IMR-90 (cell line): ENCODE measurements at regions not wholly inside any gene's neighbourhood (a gene's known extent, or its start where the extent isn't known, plus 50 kb on each side); places are given as distances from the start of the nearest gene placed in this dataset.
A peak's percentile ranks its signal among the peaks of the same experiment; 100 is the strongest.

Source experiments
- ATAC-seq: fragments of 200-7000 bp; cut with Tn5 transposase; 2 replicates; pipeline ENCODE4 v1.9.1; 2020; ENCODE audit warnings: low read depth, mild to moderate bottlenecking, moderate library complexity
- BruUV-seq: library from RNA; stranded (reverse); fragments of 400-500 nt; replicated peaks from 2 replicates; lab custom pipeline; 2021; lab: Mats Ljungman, UMichigan
- CTCF ChIA-PET: fragments of 300-600 bp; formaldehyde crosslinking; extraction: SDS; loops from one replicate; lab custom pipeline; 2021; ENCODE audit warnings: antibody characterized with exemption; lab: Yijun Ruan, JAX
- POLR2A ChIA-PET: fragments of 300-600 bp; sonication (Branson Sonifier 250); formaldehyde crosslinking; loops from one replicate; lab custom pipeline; 2022; ENCODE audit warnings: antibody characterized with exemption; ENCODE audit not compliant: unreplicated experiment; lab: Charles Lee
- DNase-seq: peaks from one replicate; pipeline ENCODE4 v3.0.0; 2013
- H2AFZ ChIP-seq: replicated peaks from 2 replicates; pipeline ENCODE3; 2013; ENCODE audit warnings: low read length, mild to moderate bottlenecking; ENCODE audit not compliant: poor library complexity
- H2AK5ac ChIP-seq: 2 replicates; pipeline ENCODE4 v1.6.1; 2013; ENCODE audit warnings: low read depth, low read length, inconsistent platforms
- H2AK9ac ChIP-seq: replicated peaks from 2 replicates; pipeline ENCODE3; 2013; ENCODE audit warnings: mild to moderate bottlenecking, low read depth, low read length, moderate library complexity; ENCODE audit not compliant: poor library complexity
- H2BK120ac ChIP-seq: 2 replicates; pipeline ENCODE4 v1.6.1; 2013; ENCODE audit warnings: low read depth, low read length, inconsistent platforms
- H2BK15ac ChIP-seq: 3 replicates; pipeline ENCODE4 v1.6.1; 2013; ENCODE audit warnings: low read depth, low read length, inconsistent platforms
- H2BK20ac ChIP-seq: 2 replicates; pipeline ENCODE4 v1.6.1; 2013; ENCODE audit warnings: low read depth, mild to moderate bottlenecking, inconsistent platforms, low read length, moderate library complexity
- H2BK5ac ChIP-seq: 2 replicates; pipeline ENCODE4 v1.6.1; 2013; ENCODE audit warnings: mild to moderate bottlenecking, low read depth, low read length, inconsistent platforms; ENCODE audit not compliant: poor library complexity, severe bottlenecking
- H3K14ac ChIP-seq: replicated peaks from 2 replicates; pipeline ENCODE4 v1.6.1; 2013; ENCODE audit warnings: low read depth, low read length, inconsistent platforms
- H3K18ac ChIP-seq: 2 replicates; pipeline ENCODE4 v1.6.1; 2013; ENCODE audit warnings: low read depth, low read length, control low read depth
- H3K23ac ChIP-seq: 2 replicates; pipeline ENCODE4 v1.6.1; 2013; ENCODE audit warnings: low read depth, low read length, inconsistent platforms
- H3K27ac ChIP-seq: 2 replicates; pipeline ENCODE4 v1.5.1; 2013; ENCODE audit warnings: mild to moderate bottlenecking, control low read depth, low read length; ENCODE audit not compliant: insufficient read depth
- H3K27me3 ChIP-seq: 2 replicates; pipeline ENCODE4 v1.6.1; 2013; ENCODE audit warnings: low read length; ENCODE audit not compliant: control insufficient read depth, insufficient read depth
- H3K36me3 ChIP-seq: 2 replicates; pipeline ENCODE4 v1.6.1; 2013; ENCODE audit warnings: low read length, mixed read lengths; ENCODE audit not compliant: control insufficient read depth, insufficient read depth
- H3K4ac ChIP-seq: 2 replicates; pipeline ENCODE4 v1.6.1; 2013; ENCODE audit warnings: low read depth, low read length, inconsistent platforms
- H3K4me1 ChIP-seq: 2 replicates; pipeline ENCODE4 v1.6.1; 2013; ENCODE audit warnings: low read length, mixed read lengths; ENCODE audit not compliant: control insufficient read depth, insufficient read depth
- H3K4me2 ChIP-seq: 2 replicates; pipeline ENCODE4 v1.6.1; 2013; ENCODE audit warnings: low read depth, mild to moderate bottlenecking, control low read depth, low read length, moderate library complexity
- H3K4me3 ChIP-seq: 2 replicates; pipeline ENCODE4 v1.5.1; 2013; ENCODE audit warnings: low read depth, mild to moderate bottlenecking, control low read depth, low read length, moderate library complexity; ENCODE audit not compliant: insufficient read depth
- H3K56ac ChIP-seq: 2 replicates; pipeline ENCODE4 v1.6.1; 2013; ENCODE audit warnings: low read length, inconsistent platforms; ENCODE audit not compliant: insufficient read depth; ENCODE audit errors: extremely low read depth
- H3K79me1 ChIP-seq, 2 experiments: 2 replicates each; pipeline ENCODE4 v1.6.1; 2013; ENCODE audit warnings: low read length in 2 of 2, inconsistent platforms in 1 of 2, low read depth in 1 of 2
- H3K9ac ChIP-seq: 2 replicates; pipeline ENCODE4 v1.6.1; 2013; ENCODE audit warnings: low read depth, low read length, control low read depth
- H3K9me1 ChIP-seq: 2 replicates; pipeline ENCODE4 v1.6.1; 2013; ENCODE audit warnings: low read length, inconsistent platforms; ENCODE audit not compliant: insufficient read depth
- H3K9me3 ChIP-seq: 2 replicates; pipeline ENCODE4 v1.6.1; 2013; ENCODE audit warnings: low read length; ENCODE audit not compliant: control insufficient read depth, insufficient read depth
- H4K20me1 ChIP-seq: 2 replicates; pipeline ENCODE4 v1.6.1; 2013; ENCODE audit warnings: low read length, inconsistent platforms; ENCODE audit not compliant: insufficient read depth
- H4K5ac ChIP-seq: 2 replicates; pipeline ENCODE4 v1.6.1; 2013; ENCODE audit warnings: mild to moderate bottlenecking, low read depth, low read length, control low read depth
- H4K8ac ChIP-seq, 2 experiments: 2 replicates each; pipeline ENCODE4 v1.6.1; 2013; ENCODE audit warnings: low read depth in 2 of 2, low read length in 2 of 2, control low read depth in 1 of 2, inconsistent platforms in 1 of 2
- H4K91ac ChIP-seq: 2 replicates; pipeline ENCODE4 v1.6.1; 2013; ENCODE audit warnings: low read depth, low read length, inconsistent platforms; ENCODE audit not compliant: insufficient read depth
- BHLHE40 ChIP-seq: fragments of 150-350 bp; IDR thresholded peaks from 2 replicates; pipeline ENCODE4 v1.6.1; 2016; ENCODE audit warnings: mild to moderate bottlenecking, low read depth, low read length
- CEBPB ChIP-seq: IDR thresholded peaks from 2 replicates; pipeline ENCODE4 v1.6.1; 2012; ENCODE audit warnings: low read depth, low read length, improper control_type of control experiment
- ELK1 ChIP-seq: fragments of 150-350 bp; IDR thresholded peaks from 2 replicates; pipeline ENCODE4 v1.6.1; 2016; ENCODE audit warnings: low read depth, mild to moderate bottlenecking, low read length, moderate library complexity, borderline replicate concordance
- FOS ChIP-seq: fragments of 150-350 bp; IDR thresholded peaks from 2 replicates; pipeline ENCODE4 v1.6.1; 2016; ENCODE audit warnings: low read depth, low read length
- MAZ ChIP-seq: IDR thresholded peaks from 2 replicates; pipeline ENCODE4 v1.6.1; 2012; ENCODE audit warnings: low read depth, mild to moderate bottlenecking, low read length, improper control_type of control experiment, moderate library complexity, borderline replicate concordance
- NFE2L2 ChIP-seq: fragments of 150-350 bp; IDR thresholded peaks from 2 replicates; pipeline ENCODE4 v1.6.1; 2016; ENCODE audit warnings: low read depth, mild to moderate bottlenecking, low read length
- RCOR1 ChIP-seq: IDR thresholded peaks from 2 replicates; pipeline ENCODE4 v1.6.1; 2012; ENCODE audit warnings: mild to moderate bottlenecking, low read length, improper control_type of control experiment; ENCODE audit not compliant: insufficient replicate concordance
- RFX5 ChIP-seq: IDR thresholded peaks from 2 replicates; pipeline ENCODE4 v1.8.0; 2012; ENCODE audit warnings: low read depth, mild to moderate bottlenecking, low read length, moderate library complexity
- WGBS, 2 experiments: methylation state at CpG; one replicate each; pipeline versions ENCODE4 v1.1.5 to v1.1.7; 2013; ENCODE audit warnings: missing lambda C conversion rate in 2 of 2; ENCODE audit not compliant: insufficient read length in 1 of 2; ENCODE audit errors: extremely low coverage in 2 of 2; 5-methylcytosine and 5-hydroxymethylcytosine counted together
- dilution Hi-C: fragments of 300-500 bp; cut with HindIII; formaldehyde crosslinking; loops from one replicate; pipeline ENCODE4 v1.14.3; 2018; ENCODE audit warnings: low sequenced_read_pairs; ENCODE audit not compliant: unreplicated experiment
- in situ Hi-C: fragments of 300-500 bp; cut with MboI; formaldehyde crosslinking; loops from 3 replicates; pipeline ENCODE4 v1.14.3; 2019; ENCODE audit warnings: low sequenced_read_pairs, inconsistent platforms, mixed read lengths
- intact Hi-C: fragments of 100-400 bp; cut with micrococcal nuclease; formaldehyde crosslinking; loops from 2 replicates; pipeline ENCODE4 v1.10.0; 2022

GRCh38 chr6:170073846-170074245 lies 217.0 kb downstream of the DLL1 start:
- Histone ChIP-seq H3K4ac (no peak overlapping the region), H2AFZ (peak overlapping the region; percentile 29), H3K4me1 (no peaks in the 10 kb centered on the region), H3K9ac (no peak overlapping the region), H2BK120ac (no peak overlapping the region), H3K18ac (no peak overlapping the region), H2AK5ac (no peak overlapping the region), H3K4me2 (no peak overlapping the region), H4K5ac (no peak overlapping the region), H2AK9ac (no peak overlapping the region), H4K91ac (no peak overlapping the region), H3K79me1 (no peaks in the 10 kb centered on the region), H3K23ac (no peak overlapping the region), H2BK15ac (no peak overlapping the region), H3K56ac (no peak overlapping the region), H3K9me1 (no peaks in the 10 kb centered on the region), H3K4me3 (no peak overlapping the region), H3K27me3 (no peaks in the 10 kb centered on the region), H3K36me3 (no peaks in the 10 kb centered on the region), H3K27ac (no peak overlapping the region), H3K9me3 (peaks cover 27% of the 10 kb centered on the region), H2BK20ac (no peak overlapping the region), H2BK5ac (no peak overlapping the region), H3K14ac (no peak overlapping the region), H4K8ac (no peak overlapping the region), H4K20me1 (no peaks in the 10 kb centered on the region)
- in situ Hi-C loops (no loop called here), dilution Hi-C loops (no loop called here), intact Hi-C loops (no loop called here)
- POLR2A ChIA-PET = no interaction called here
- 74% methylated on average over 3 of the region's 13 CpGs; no CpG with 5 or more reads in 1 of the 2 experiments for WGBS, 2 experiments
- CTCF ChIA-PET = no interaction called here
- no peak for ATAC-seq
- DNase-seq = no peak
- no peak for TF ChIP-seq CEBPB
- no peak for TF ChIP-seq MAZ
- no peak for TF ChIP-seq NFE2L2
- TF ChIP-seq ELK1 = no peak
- TF ChIP-seq RFX5 = no peak
- no peak for TF ChIP-seq FOS
- TF ChIP-seq BHLHE40 = no peak
- TF ChIP-seq RCOR1 = no peak
- no TSS peak for BruUV-seq
